ENCODE measurements at regions not wholly inside any gene's neighbourhood (a gene's known extent, or its start where the extent isn't known, plus 50 kb on each side); places are given as distances from the start of the nearest gene placed in this dataset.

GRCh38 chr12:89261982-89262381 lies 90.3 kb downstream of the DUSP6 start:
- TF ChIP-seq CTCF (IDR thresholded peaks at IDR 0.05) (no peak), EZH2 (IDR thresholded peaks at IDR 0.05) (no peak), EZH2phosphoT487 (IDR thresholded peaks at IDR 0.05) (no peak)
